ENCODE measurements at regions not wholly inside any gene's neighbourhood (a gene's known extent, or its start where the extent isn't known, plus 50 kb on each side); places are given as distances from the start of the nearest gene placed in this dataset.

DNA sequence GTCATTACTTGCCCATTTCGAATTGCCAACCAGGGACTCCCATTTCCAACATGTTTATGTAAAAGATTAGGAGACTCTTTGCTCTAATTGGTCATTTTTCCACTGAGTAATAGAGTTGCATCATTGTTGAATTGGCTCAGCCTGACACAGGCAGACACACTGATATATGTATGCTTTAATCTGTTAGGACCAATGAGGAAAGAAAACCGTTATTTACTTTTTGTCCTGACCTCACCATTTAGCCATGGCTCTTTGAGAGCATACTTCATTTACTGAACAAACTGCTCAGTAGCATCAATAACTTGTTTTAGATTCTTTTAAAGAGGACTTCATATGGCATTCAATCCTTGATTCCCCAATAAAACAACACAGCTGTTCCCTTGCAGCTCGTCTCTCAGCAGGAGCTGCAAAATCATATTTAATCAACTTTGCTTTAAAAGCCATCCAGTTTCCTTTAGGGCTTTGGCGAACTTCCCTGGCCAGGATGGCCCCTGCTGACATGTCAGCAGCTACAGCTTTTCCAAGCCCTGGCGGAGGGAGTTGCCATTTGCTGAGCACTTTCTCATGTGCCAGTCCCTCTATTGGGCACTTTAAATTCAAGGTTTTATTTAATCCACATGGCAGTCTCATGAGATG, 251.5 kb upstream of the TNC start:
- TF ChIP-seq FOXM1 (IDR thresholded peaks at IDR 0.05; ENCODE audit: borderline replicate concordance, low read depth): no peak
- TF ChIP-seq, protein P1, sequence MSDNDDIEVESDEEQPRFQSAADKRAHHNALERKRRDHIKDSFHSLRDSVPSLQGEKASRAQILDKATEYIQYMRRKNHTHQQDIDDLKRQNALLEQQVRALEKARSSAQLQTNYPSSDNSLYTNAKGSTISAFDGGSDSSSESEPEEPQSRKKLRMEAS (IDR thresholded peaks at IDR 0.05): no peak
- TF ChIP-seq EP300 (IDR thresholded peaks at IDR 0.05; ENCODE audit: borderline replicate concordance): no peak
- no peak for TF ChIP-seq TAF1 (IDR thresholded peaks at IDR 0.05; ENCODE audit: low read depth)
- no peak for TF ChIP-seq RAD21 (IDR thresholded peaks at IDR 0.05; ENCODE audit: low read depth)
- TF ChIP-seq YY1 (IDR thresholded peaks at IDR 0.05; ENCODE audit: low read depth): no peak
